Kidney (tissue), 13 donors: ENCODE measurements at regions not wholly inside any gene's neighbourhood (a gene's known extent, or its start where the extent isn't known, plus 50 kb on each side); places are given as distances from the start of the nearest gene placed in this dataset.

Experiments used
- DNase-seq, 5 donors: peaks; one replicate each; pipeline ENCODE4 v3.0.0-alpha.2; 2013 to 2020
- FAIRE-seq: peaks from 2 replicates; lab custom pipeline; 2012; peaks lifted over from hg19 to GRCh38; lab: Jason Lieb, UNC
- H3K27ac ChIP-seq, 2 donors: one replicate each; pipeline ENCODE4 v1.7.0; 2013; ENCODE audit warnings: low read depth in 2 of 2, low read length in 2 of 2, inconsistent platforms in 1 of 2
- H3K27me3 ChIP-seq: one replicate; pipeline ENCODE4 v1.7.1; 2013; ENCODE audit warnings: low read length, inconsistent platforms; ENCODE audit not compliant: control insufficient read depth, insufficient read depth
- H3K36me3 ChIP-seq, 3 donors: one replicate each; pipeline versions ENCODE4 v1.7.0 to v1.7.1; 2013; ENCODE audit warnings: low read length in 3 of 3, control low read depth in 1 of 3, inconsistent platforms in 1 of 3; ENCODE audit not compliant: insufficient read depth in 3 of 3, control insufficient read depth in 2 of 3
- H3K4me1 ChIP-seq, 3 donors: one replicate each; pipeline versions ENCODE4 v1.7.0 to v1.7.1; 2013; ENCODE audit warnings: low read length in 3 of 3, inconsistent platforms in 1 of 3, low read depth in 1 of 3; ENCODE audit not compliant: control insufficient read depth in 2 of 3, insufficient read depth in 2 of 3
- H3K4me3 ChIP-seq, 3 donors: one replicate each; pipeline versions ENCODE4 v1.7.0 to v1.8.1; 2013; ENCODE audit warnings: low read length in 3 of 3, control low read depth in 1 of 3, inconsistent platforms in 1 of 3
- H3K9ac ChIP-seq, 3 donors: one replicate each; pipeline versions ENCODE4 v1.7.0 to v1.7.1; 2013; ENCODE audit warnings: low read length in 3 of 3, control low read depth in 1 of 3, inconsistent platforms in 1 of 3
- H3K9me3 ChIP-seq, 3 donors: one replicate each; pipeline versions ENCODE4 v1.7.0 to v1.7.1; 2013; ENCODE audit warnings: low read length in 3 of 3, control low read depth in 1 of 3, inconsistent platforms in 1 of 3; ENCODE audit not compliant: control insufficient read depth in 2 of 3, insufficient read depth in 1 of 3
- CTCF ChIP-seq: IDR thresholded peaks from 3 replicates; pipeline ENCODE4 v1.5.1; 2012; ENCODE audit warnings: mild to moderate bottlenecking, moderate library complexity, borderline replicate concordance; ENCODE audit not compliant: insufficient read depth; ENCODE audit errors: extremely low read depth
- intact Hi-C: fragments of 100-400 bp; cut with DNase I; formaldehyde crosslinking; loops from one replicate; pipeline ENCODE4 v1.11.1; 2022
- donor health status: control.
- donor health status: control.
- donor health status: control.
- donor health status: control.
- donor health status: control.
- donor health status: DM: yes; HTN: yes; CAD: no.
- donor health status: Normal renal cell carcinoma (clear cell type).

GRCh38 chr5:164361986-164362385, 856.6 kb downstream of the MAT2B start:
- TF ChIP-seq CTCF = no peak

GRCh38 chr5:164362835-164363234, 857.4 kb downstream of the MAT2B start:
- H3K4me3 ChIP-seq = no peak overlapping the region
- no peaks in the 10 kb centered on the region for H3K9me3 ChIP-seq
- no peak for DNase-seq
- no peak for TF ChIP-seq CTCF
- intact Hi-C loops = no loop called here
- H3K4me1 ChIP-seq = no peaks in the 10 kb centered on the region
- H3K9ac ChIP-seq = no peak overlapping the region
- no peak for FAIRE-seq
- H3K27me3 ChIP-seq = no peaks in the 10 kb centered on the region
- no peaks in the 10 kb centered on the region for H3K36me3 ChIP-seq
- H3K27ac ChIP-seq = no peak overlapping the region

More at GRCh38 chr5:164361986-164362385, 856.6 kb downstream of the MAT2B start:
- Histone ChIP-seq H3K27ac (no peak overlapping the region), H3K9me3 (no peaks in the 10 kb centered on the region), H3K9ac (no peak overlapping the region), H3K4me1 (no peaks in the 10 kb centered on the region), H3K36me3 (no peaks in the 10 kb centered on the region), H3K27me3 (no peaks in the 10 kb centered on the region), H3K4me3 (no peak overlapping the region)
- intact Hi-C loops = no loop called here
- no peak for DNase-seq
- FAIRE-seq = no peak

- no peak for TF ChIP-seq CTCF
- FAIRE-seq = no peak
- H3K9ac ChIP-seq = no peak overlapping the region
- no peaks in the 10 kb centered on the region for H3K36me3 ChIP-seq
- H3K27ac ChIP-seq = no peak overlapping the region
- DNase-seq = no peak
- no peaks in the 10 kb centered on the region for H3K9me3 ChIP-seq
- no peaks in the 10 kb centered on the region for H3K27me3 ChIP-seq
- no peaks in the 10 kb centered on the region for H3K4me1 ChIP-seq
- H3K4me3 ChIP-seq = no peak overlapping the region
- intact Hi-C loops = no loop called here
These were observed 859.1 kb downstream of the MAT2B start for GRCh38 chr5:164364237-164365208.
